ENCODE measurements at regions not wholly inside any gene's neighbourhood (a gene's known extent, or its start where the extent isn't known, plus 50 kb on each side); places are given as distances from the start of the nearest gene placed in this dataset.

GRCh38 chr10:94197241-94197640 lies 165.5 kb downstream of the NOC3L start:
- no peak overlapping the region for H2AFZ ChIP-seq (ENCODE audit: low read depth, low read length, severe bottlenecking)
- H3K9me3 ChIP-seq (ENCODE audit: insufficient read depth, low read length) = no peaks in the 10 kb centered on the region
- H3K27me3 ChIP-seq (ENCODE audit: low read length) = no peaks in the 10 kb centered on the region
- H3K4me2 ChIP-seq (ENCODE audit: low read depth, low read length, poor library complexity, severe bottlenecking) = no peak overlapping the region
- TF ChIP-seq EZH2phosphoT487 (conservative IDR thresholded peaks at IDR 0.05; ENCODE audit: low read length) (no peak), CTCF (IDR thresholded peaks at IDR 0.05; ENCODE audit: insufficient read depth, low read length, poor library complexity, severe bottlenecking) (no peak)
- no peak overlapping the region for H3K4me3 ChIP-seq (ENCODE audit: insufficient read depth, low read length, poor library complexity, severe bottlenecking)
- H3K9me2 ChIP-seq (replicated peaks; ENCODE audit: insufficient read depth, low read length) = no peaks in the 10 kb centered on the region
- H3K79me2 ChIP-seq (ENCODE audit: insufficient read depth, low read length) = no peaks in the 10 kb centered on the region
- no peaks in the 10 kb centered on the region for H4K20me1 ChIP-seq (ENCODE audit: low read depth, low read length)
- no peak overlapping the region for H3K27ac ChIP-seq (ENCODE audit: low read depth, low read length)
- no peaks in the 10 kb centered on the region for H3F3A ChIP-seq (ENCODE audit: insufficient read depth)
- H3K36me3 ChIP-seq (ENCODE audit: low read length) = no peaks in the 10 kb centered on the region
- H3K9ac ChIP-seq (ENCODE audit: low read length) = no peak overlapping the region

- Histone ChIP-seq H2AFZ (ENCODE audit: low read depth, low read length, severe bottlenecking) (no peak overlapping the region), H3K27me3 (ENCODE audit: low read length) (no peaks in the 10 kb centered on the region), H3K79me2 (ENCODE audit: insufficient read depth, low read length) (no peaks in the 10 kb centered on the region), H3K4me2 (ENCODE audit: low read depth, low read length, poor library complexity, severe bottlenecking) (no peak overlapping the region), H3K9ac (ENCODE audit: low read length) (no peak overlapping the region), H3K4me3 (ENCODE audit: insufficient read depth, low read length, poor library complexity, severe bottlenecking) (no peak overlapping the region), H3K27ac (ENCODE audit: low read depth, low read length) (no peak overlapping the region), H3K9me2 (replicated peaks; ENCODE audit: insufficient read depth, low read length) (no peaks in the 10 kb centered on the region), H4K20me1 (ENCODE audit: low read depth, low read length) (no peaks in the 10 kb centered on the region), H3F3A (ENCODE audit: insufficient read depth) (no peaks in the 10 kb centered on the region), H3K9me3 (ENCODE audit: insufficient read depth, low read length) (no peaks in the 10 kb centered on the region), H3K36me3 (ENCODE audit: low read length) (no peaks in the 10 kb centered on the region)
- no peak for TF ChIP-seq EZH2phosphoT487 (conservative IDR thresholded peaks at IDR 0.05; ENCODE audit: low read length)
- TF ChIP-seq CTCF (IDR thresholded peaks at IDR 0.05; ENCODE audit: insufficient read depth, low read length, poor library complexity, severe bottlenecking) = no peak
Observed at GRCh38 chr10:94198324-94198723, 164.4 kb downstream of the NOC3L start.

- Histone ChIP-seq H3K4me2 (ENCODE audit: low read depth, low read length, poor library complexity, severe bottlenecking) (no peak overlapping the region), H3K9ac (ENCODE audit: low read length) (no peak overlapping the region), H2AFZ (ENCODE audit: low read depth, low read length, severe bottlenecking) (no peak overlapping the region), H3K36me3 (ENCODE audit: low read length) (no peaks in the 10 kb centered on the region), H3K27ac (ENCODE audit: low read depth, low read length) (no peak overlapping the region), H3F3A (ENCODE audit: insufficient read depth) (no peaks in the 10 kb centered on the region), H3K79me2 (ENCODE audit: insufficient read depth, low read length) (no peaks in the 10 kb centered on the region), H3K27me3 (ENCODE audit: low read length) (no peaks in the 10 kb centered on the region), H3K4me3 (ENCODE audit: insufficient read depth, low read length, poor library complexity, severe bottlenecking) (no peak overlapping the region), H3K9me3 (ENCODE audit: insufficient read depth, low read length) (no peaks in the 10 kb centered on the region), H4K20me1 (ENCODE audit: low read depth, low read length) (no peaks in the 10 kb centered on the region), H3K9me2 (replicated peaks; ENCODE audit: insufficient read depth, low read length) (no peaks in the 10 kb centered on the region)
- TF ChIP-seq CTCF (IDR thresholded peaks at IDR 0.05; ENCODE audit: insufficient read depth, low read length, poor library complexity, severe bottlenecking) (no peak), EZH2phosphoT487 (conservative IDR thresholded peaks at IDR 0.05; ENCODE audit: low read length) (no peak)
Observed at GRCh38 chr10:94199565-94199964, 163.2 kb downstream of the NOC3L start.
